Testis (tissue), 2 donors: ENCODE measurements at regions not wholly inside any gene's neighbourhood (a gene's known extent, or its start where the extent isn't known, plus 50 kb on each side); places are given as distances from the start of the nearest gene placed in this dataset.
"Not testable (repeated sequence)": the region's sequence is repeated elsewhere in the genome, so short reads cannot be mapped to it uniquely, and the experiment has no call there.

ENCODE experiments used
- DNase-seq: peaks from one replicate; pipeline ENCODE4 v3.0.0-alpha.2; 2019
- H3K27ac ChIP-seq, 2 donors: fragments of 200-600 bp; sonication (generic); one replicate each; pipeline ENCODE4 v1.5.1; 2019
- H3K27me3 ChIP-seq: fragments of 200-600 bp; sonication (generic); one replicate; pipeline ENCODE4 v1.5.1; 2019
- H3K36me3 ChIP-seq: fragments of 200-600 bp; sonication (generic); one replicate; pipeline ENCODE4 v1.5.1; 2017; ENCODE audit warnings: low read depth; ENCODE audit errors: missing control alignments
- H3K4me1 ChIP-seq: fragments of 200-600 bp; sonication (generic); one replicate; pipeline ENCODE4 v1.5.1; 2019
- H3K4me3 ChIP-seq, 2 donors: fragments of 200-600 bp; sonication (generic); one replicate each; pipeline ENCODE4 v1.5.1; 2017 to 2019
- H3K9me3 ChIP-seq: fragments of 200-600 bp; sonication (generic); one replicate; pipeline ENCODE4 v1.5.1; 2017
- CTCF ChIP-seq, 3 experiments: fragments of 450-650 bp in 2 of 3; fragments of 200-600 bp in 1 of 3; sonication (generic) in 1 of 3; IDR thresholded peaks; one replicate each; pipeline ENCODE4 v1.5.1; 2016 to 2019; ENCODE audit warnings: antibody characterized with exemption in 3 of 3, mild to moderate bottlenecking in 2 of 3, moderate library complexity in 1 of 3
- POLR2A ChIP-seq: fragments of 450-650 bp; IDR thresholded peaks from one replicate; pipeline ENCODE4 v1.6.1; 2017; ENCODE audit warnings: antibody characterized with exemption, mild to moderate bottlenecking, moderate library complexity
- WGBS, 2 donors: methylation state at CpG; one replicate each; pipeline ENCODE4 v1.1.5; 2018; 5-methylcytosine and 5-hydroxymethylcytosine counted together
- intact Hi-C: fragments of 100-400 bp; cut with DNase I; formaldehyde crosslinking; loops from one replicate; pipeline ENCODE4 v1.15.1; 2023; ENCODE audit warnings: low total_unique reads

GRCh38 chr1:219090607-219091006 lies 83.1 kb upstream of the LYPLAL1 start:
- intact Hi-C loops = no loop called here
- TF ChIP-seq POLR2A = no peak
- TF ChIP-seq CTCF (IDR thresholded peaks at IDR 0.05) = no peak
- no peaks in the 10 kb centered on the region for H3K9me3 ChIP-seq
- H3K27me3 ChIP-seq = no peaks in the 10 kb centered on the region
- H3K36me3 ChIP-seq = no peaks in the 10 kb centered on the region
- no peaks in the 10 kb centered on the region for H3K4me1 ChIP-seq
- no peak overlapping the region for H3K27ac ChIP-seq
- DNase-seq = no peak
- WGBS, 2 donors = 85% methylated on average over 1 of the region's 1 CpG
- H3K4me3 ChIP-seq = no peak overlapping the region

DNA sequence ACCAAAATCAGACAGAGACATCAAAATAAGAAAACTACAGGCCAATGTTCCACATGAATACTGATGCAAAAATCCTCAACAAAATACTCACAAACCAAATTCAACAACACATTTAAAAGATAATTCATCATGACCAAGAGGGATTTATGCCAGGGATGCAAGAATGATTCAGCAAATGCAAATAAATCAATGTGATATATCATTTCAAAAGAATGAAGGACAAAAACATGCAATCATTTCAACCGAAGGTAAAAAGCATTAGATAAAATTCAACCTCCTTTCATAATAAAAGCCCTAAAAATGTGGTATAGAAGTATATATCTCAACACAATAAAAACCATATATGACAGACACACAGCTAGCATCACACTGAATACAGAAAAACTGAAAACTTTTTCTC lies 81.5 kb upstream of the LYPLAL1 start:
- no peak overlapping the region for H3K4me3 ChIP-seq
- H3K27me3 ChIP-seq = no peaks in the 10 kb centered on the region
- H3K27ac ChIP-seq = no peak overlapping the region
- no peak for DNase-seq
- intact Hi-C loops = no loop called here
- no peaks in the 10 kb centered on the region for H3K4me1 ChIP-seq
- no peaks in the 10 kb centered on the region for H3K9me3 ChIP-seq
- WGBS, 2 donors = 75 to 78% methylated on average over 1 of the region's 1 CpG
- TF ChIP-seq POLR2A (no peak), CTCF (IDR thresholded peaks at IDR 0.05) (no peak)
- H3K36me3 ChIP-seq = no peaks in the 10 kb centered on the region

DNA sequence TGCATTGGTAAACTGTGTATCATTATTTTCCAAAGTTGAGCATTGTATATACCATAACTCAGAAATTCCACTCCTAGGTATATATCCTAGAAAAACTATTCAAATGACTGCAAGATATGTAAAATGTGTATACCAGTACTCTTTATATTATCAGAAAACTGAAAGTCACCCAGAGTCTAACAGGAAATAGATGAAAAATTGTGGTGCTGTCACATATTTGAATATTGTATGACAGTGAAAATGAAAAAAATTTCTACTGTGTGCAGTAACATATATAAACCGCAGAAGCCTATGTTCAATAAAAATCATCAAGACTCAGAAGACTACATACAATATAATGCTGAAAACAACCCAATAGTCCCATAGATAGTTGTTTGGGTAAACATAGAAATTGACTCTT lies 74.4 kb upstream of the LYPLAL1 start:
- DNase-seq = no peak
- intact Hi-C loops = no loop called here
- H3K4me3 ChIP-seq = no peak overlapping the region
- no peaks in the 10 kb centered on the region for H3K27me3 ChIP-seq
- 42 to 100% methylated on average over 1 of the region's 1 CpG for WGBS, 2 donors
- no peaks in the 10 kb centered on the region for H3K4me1 ChIP-seq
- H3K36me3 ChIP-seq = no peaks in the 10 kb centered on the region
- no peaks in the 10 kb centered on the region for H3K9me3 ChIP-seq
- H3K27ac ChIP-seq = no peak overlapping the region
- TF ChIP-seq CTCF (IDR thresholded peaks at IDR 0.05) (no peak), POLR2A (no peak)

- DNase-seq = no peak
- no peaks in the 10 kb centered on the region for H3K4me1 ChIP-seq
- H3K4me3 ChIP-seq = no peak overlapping the region
- H3K36me3 ChIP-seq = no peaks in the 10 kb centered on the region
- no peaks in the 10 kb centered on the region for H3K9me3 ChIP-seq
- no peak for TF ChIP-seq CTCF (IDR thresholded peaks at IDR 0.05)
- TF ChIP-seq POLR2A = no peak
- intact Hi-C loops = no loop called here
- no peak overlapping the region for H3K27ac ChIP-seq
- H3K27me3 ChIP-seq = no peaks in the 10 kb centered on the region
- WGBS, 2 donors = 4 to 41% methylated on average over 1 of the region's 1 CpG
These were observed 73.6 kb upstream of the LYPLAL1 start for GRCh38 chr1:219100059-219100458.

GRCh38 chr1:219102466-219102865 lies 71.2 kb upstream of the LYPLAL1 start:
- H3K36me3 ChIP-seq, intact Hi-C loops, H3K27me3 ChIP-seq, DNase-seq, H3K4me1 ChIP-seq, H3K9me3 ChIP-seq, H3K4me3 ChIP-seq, H3K27ac ChIP-seq: not testable (repeated sequence)
- 87 to 90% methylated on average over 1 of the region's 1 CpG for WGBS, 2 donors
